ENCODE measurements at regions not wholly inside any gene's neighbourhood (a gene's known extent, or its start where the extent isn't known, plus 50 kb on each side); places are given as distances from the start of the nearest gene placed in this dataset.

DNA sequence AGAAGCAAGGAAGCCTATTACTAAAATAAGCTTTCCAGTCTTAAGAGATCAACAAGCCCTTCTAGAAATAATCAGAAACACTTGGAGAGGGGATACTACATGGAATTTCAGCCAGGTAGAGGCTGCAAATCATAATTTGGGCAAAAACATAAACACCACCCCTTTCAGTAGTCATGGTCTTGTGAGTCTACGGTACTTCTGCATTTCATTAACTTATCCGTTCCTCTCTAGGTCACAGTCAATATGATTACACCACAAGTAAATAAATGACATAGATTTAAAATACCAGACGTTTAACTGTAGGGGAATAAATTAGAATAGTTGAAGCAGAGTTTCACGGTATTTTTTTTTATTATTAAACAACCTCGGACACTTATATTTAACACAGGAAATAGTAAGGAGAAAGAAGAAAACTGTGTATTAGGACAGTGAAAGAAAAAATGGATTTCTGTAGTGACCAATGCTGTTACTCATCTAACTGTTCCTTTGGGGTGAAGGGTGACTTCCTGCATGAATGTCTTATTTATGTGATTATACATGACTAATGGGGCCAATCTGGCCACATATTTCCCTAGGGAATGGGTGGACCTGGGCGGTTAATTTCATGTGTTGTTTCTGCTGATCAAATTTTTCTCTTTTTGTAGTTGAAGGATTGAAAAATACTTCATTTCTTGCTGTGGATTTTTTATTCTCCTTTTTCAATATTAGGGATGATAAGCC lies 456.6 kb upstream of the UBE2E3 start:
- no peak for DNase-seq

DNA sequence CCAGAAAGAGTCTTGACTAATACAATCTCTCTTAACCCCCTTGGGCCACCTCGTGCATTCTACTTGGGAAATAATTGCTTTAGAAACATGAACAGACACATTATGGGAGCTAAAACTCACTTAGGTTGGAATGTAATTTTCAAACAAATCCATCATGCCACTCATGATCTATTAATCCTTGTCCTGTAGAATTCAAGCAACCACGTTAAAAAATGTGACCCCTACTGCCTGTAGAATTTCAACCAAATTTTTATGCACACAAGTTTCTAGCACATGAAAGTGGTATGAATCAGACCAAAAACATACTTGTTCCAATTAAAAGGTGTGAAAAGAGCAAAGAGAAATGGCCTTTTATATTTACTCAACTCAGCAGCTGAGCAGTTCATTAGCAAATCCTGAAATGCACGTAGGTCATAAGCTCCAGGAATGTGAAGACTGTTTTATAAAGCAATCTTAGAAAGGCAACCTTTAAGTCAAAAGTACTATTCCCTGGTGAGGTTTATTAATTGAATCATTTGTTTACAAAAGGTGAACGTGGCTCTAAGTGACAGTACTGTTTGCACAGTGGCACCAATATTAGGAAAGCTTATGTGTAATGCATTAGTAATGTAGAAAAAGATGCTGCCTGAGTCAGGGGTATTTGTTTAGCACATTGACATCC lies 459.4 kb upstream of the UBE2E3 start:
- DNase-seq: no peak

DNA sequence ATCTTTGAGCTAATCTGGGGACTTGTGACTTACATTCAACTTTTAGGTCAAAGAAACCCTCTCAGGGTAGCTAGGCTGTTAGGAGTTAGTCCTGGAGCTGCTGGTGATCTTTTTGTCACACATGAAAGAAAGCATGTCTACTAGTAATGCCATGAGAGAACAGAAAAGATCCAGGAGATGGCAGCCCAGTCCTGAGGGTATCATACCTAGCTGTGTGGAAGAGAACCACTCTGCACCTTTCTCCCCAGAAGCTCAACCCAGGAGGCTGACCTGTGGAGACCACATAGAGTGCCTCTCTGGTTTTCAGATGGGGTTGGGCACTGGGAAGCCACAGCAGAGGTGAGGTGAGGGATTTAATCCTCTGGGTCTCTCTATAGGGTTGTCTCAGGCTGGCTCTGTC lies 460.2 kb upstream of the UBE2E3 start:
- DNase-seq: no peak

DNA sequence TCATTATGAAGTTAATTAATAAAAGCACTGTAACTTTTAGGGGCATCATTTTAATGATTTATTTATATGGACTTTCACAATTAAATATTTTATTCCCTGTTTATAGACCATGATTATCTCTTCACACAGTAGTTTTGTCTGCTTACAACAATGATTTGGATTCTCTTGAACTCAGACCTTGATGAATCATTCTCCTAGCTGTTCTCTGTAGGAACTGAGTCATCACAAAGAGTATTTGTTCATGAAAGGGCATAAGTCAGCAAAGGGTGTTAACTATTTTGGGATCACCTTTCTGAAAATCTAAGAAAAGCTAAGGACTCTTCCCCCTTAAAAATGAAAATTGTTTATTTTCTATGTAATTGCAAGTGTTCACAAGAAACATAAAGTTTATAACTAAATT lies 461.1 kb upstream of the UBE2E3 start:
- DNase-seq: no peak

DNA sequence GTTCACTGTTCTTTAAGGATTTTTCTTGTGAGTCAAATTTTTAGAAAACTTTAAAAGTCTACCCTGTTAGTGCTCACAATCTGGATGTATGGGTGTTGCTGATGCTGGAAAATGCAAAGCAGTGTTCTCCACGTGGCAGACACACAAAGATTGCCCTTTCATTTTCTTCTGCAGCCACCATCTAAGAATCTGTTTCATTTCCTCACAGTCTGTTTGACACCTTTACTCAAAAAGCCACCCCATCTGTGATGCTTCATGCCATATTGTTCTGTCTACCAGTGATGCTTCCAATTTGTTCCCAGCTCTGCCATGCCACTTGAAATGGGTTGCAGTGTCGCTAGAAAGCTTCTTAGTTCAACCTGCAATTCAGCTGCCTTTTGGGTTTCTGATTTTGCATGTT lies 464.2 kb upstream of the UBE2E3 start:
- no peak for DNase-seq

DNA sequence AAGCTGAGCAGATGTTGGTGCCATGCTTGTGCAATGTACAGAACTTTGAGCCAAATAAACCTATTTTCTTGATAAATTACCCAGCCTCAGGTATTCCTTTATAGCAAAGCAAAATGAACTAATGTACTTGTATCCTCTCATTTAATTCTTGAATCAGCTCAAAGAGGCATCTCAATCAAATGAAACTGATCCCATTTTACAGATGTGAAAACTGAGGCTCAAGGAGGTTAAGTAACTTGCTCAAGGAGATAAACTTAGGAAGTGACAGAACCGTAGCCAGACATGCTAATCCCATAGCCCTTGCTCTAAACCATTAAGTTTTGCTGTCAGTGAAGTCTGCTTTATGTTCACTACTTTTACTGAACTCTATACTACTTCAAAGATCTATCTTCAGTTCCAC lies 467.0 kb upstream of the UBE2E3 start:
- DNase-seq: no peak

DNA sequence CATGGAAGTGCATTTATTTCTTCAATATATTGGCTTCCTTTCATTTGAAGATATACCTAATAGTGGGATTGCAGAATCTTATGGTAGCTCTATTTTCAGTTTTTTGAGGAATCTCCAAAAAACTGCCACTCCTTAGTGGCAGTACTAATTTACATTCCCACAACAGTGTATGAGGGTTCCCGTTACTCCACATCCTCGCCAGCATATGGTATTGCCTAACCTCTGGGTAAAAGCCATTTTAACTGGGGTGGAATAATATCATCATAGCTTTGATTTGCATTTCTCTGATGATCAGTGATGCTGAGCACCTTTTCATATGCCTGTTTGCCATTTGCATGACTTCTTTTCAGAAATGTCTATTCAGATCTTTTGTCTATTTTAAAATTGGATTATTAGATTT lies 471.9 kb upstream of the UBE2E3 start:
- no peak for DNase-seq

DNA sequence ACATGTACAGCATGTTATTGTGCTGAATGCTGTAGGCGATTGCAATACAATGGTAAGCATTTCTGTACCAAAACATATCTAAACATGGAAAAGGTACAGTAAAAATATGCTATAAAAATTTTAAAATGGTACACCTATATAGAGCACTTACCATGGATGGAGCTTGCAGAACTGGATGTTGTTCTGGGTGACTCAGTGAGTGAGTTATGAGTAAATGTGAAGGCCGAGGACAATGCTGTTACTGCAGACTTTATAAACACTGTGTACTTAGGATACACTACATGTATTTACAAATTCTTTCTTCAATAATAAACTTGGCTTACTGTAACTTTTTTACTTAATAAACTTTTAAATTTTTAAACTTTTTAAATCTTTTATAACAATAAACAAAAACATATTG lies 473.4 kb upstream of the UBE2E3 start:
- DNase-seq: no peak

DNA sequence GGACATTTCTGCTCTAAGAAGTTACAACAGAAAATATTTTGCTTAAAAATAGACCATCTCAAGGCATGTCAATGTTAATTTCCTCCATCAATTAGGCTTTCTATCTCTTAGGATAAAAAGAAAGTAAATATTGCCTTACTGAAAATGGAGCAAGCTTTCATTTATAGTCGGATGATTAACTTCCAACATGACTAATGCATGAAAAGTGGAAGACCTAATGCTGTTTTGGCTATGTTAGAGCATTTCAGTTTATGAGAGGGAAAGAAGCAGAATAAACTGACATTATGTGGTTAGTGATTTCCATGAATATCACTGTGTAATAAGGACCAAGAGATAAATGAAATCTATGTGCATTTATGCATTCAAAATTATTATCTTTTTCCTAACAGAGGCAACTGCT lies 475.2 kb upstream of the UBE2E3 start:
- DNase-seq: no peak

DNA sequence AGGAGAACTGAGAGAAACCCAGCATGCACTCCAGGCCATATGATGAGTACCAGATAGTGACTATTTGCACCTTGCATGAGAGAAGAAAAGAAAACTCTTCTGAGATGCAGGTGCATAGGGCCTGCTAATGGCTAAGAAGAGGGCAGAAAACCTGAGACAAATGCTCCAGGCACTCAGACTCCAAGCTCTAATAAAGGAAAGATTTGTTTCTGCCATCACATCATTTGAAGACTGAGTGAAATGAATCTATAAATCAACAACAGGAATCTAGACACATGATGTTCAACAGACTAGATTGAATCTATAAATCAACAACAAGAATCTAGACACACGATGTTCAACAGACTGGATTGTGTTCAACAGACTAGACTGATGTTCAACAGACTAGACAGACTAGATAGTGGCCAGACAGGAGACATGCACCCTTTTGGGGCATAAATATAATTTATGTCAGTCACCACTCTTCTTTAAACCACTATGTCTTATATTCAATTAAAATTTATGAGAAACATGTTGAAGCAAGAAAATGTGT lies 482.7 kb upstream of the UBE2E3 start:
- no peak for DNase-seq

DNA sequence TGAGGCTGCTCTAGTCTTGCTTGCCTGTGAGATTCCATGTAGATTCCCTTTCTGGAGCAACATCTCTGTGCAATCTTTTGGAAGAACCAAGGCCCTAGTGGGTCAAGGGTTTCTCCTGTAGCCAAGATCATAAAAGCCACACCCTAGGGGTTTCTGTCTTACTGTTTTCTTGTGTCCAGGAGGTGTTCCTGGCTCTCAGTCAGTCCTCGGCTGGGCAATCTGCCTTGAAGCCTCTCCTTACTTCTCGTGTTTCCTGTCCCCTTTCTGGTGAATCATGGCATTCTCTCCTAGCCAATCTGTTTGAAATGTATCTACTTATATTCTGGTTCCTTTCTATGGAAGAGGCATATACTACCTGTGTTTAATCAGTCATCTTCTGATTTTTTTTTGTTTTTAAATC lies 484.8 kb upstream of the UBE2E3 start:
- DNase-seq: no peak

DNA sequence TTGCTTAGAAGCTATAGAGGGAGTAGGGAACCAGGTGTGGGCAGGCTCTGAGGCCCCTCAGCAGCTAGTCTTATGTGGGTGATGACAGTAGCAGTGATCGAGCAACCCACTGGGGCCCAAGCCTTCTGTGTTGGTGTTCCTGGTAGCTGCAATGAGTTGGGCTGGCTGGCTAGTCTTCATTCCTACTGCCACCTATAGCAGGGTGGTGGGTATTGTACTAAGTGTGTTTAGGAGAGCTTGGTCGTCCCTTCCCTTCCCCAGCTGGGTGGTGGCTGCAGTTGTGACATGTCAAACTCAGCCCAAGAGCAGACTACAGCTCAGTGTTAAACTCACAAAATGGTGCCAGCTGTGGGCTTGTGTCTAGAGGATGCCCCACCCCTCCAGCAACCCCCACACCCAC lies 486.1 kb upstream of the UBE2E3 start:
- no peak for DNase-seq

DNA sequence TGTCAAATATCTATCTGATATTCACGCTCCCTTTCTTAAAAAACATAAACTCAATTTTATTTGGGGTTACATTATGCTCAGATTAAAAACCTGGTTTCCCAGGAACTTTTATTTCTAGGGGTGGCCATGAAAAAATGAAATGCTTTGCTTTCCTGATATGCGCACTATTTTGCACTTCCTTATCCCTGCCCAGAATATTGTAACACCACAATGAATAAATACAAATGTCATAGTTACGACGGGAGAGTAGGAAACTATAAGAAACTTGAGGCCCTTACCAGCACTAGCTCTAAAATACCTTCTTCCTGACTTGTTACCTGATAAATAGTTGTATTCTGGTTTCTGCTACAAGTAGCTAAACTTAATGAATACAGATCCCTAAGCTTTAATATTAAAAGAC lies 475.6 kb upstream of the CWC22 start:
- DNase-seq: no peak

DNA sequence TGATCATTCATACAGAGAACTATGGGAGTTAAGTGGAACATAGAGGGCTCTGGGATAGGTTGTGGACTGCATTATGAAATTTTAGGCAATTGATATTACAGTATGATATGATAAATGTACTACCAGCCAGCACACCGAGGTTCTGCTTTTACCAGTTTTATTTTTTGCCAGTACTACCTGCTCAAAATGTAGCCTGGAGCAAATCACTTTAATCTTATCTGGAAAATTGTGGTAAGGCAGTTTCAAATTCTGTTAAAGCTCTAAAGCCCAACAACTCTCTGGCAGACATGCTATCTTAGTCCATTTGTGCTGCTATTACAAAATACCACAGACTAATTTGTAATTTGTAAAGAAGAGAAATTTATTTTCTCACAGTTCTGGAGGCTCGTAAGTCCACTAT lies 474.9 kb upstream of the CWC22 start:
- DNase-seq: no peak

DNA sequence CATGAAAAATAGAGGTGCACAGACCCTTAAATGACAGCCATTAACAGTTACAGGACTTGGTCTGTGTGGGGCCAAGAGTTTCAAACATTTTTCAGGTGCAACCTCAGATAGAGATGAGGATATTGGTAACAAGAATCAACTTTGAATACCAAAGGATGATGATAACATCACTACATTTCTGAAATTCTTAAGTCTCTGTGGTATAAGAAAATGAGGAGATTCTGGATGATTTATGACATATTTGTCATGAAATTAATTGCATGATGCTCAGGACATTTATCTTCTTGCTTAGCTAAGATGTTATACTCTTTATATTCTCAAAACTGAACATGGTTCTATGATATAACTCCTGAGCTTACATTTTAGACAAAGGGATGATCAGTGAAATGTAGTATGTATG lies 471.8 kb upstream of the CWC22 start:
- DNase-seq: no peak

DNA sequence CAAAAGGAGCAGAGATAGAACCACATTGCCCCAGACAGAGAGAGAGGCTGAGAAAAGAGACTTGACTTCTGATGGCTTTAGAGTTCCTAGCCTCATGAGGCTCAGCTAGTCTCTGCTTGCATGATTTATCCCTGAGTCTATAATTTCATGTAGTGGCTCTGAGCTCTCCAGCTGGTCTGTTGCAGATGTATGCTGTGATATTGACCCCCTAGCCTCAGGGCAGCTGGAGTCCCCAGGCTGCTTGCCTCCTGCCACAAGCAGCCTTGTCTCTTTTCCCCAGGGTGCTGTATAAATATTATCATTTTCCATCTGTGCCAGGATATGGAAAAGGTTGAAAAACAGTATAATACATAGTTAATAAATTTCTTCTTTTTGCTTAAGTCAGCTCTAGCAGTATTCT lies 467.6 kb upstream of the CWC22 start:
- DNase-seq: no peak

DNA sequence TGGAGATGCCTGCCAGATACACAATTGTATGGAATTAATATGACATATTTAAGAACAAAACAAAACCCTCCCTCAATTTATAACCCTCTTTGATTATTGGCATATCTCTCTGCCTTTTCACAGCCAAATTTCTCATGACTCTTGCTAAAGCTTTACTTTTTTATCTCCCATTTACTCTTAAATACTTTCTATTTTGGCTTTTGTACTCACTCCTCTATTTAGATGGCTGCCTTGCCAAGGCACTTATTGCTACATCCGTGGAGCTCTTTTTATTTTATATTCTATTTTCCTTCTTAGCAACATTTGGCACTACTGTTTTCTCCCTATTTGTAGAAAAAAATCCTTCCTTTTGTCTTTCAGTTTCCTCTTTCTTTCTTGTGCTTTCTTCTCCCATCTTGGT lies 466.4 kb upstream of the CWC22 start:
- DNase-seq: no peak

DNA sequence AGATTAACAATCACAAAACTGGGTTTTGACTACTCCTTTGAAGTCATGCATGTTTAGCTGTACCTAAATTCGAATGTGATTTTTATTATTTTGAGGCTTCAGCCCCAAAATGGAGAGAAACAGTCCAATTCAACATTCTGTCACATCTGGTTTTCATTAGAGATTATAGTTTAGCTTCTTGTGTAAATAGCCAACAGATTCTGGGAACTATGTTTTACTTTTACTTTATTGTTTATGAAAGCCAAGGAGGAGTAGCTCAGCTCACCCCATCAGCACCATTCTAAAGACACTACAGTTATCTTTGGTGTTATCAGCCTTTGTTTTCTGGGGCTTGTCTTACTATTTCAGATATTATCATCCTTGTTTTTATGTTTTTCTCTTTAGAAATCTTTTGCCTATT lies 465.0 kb upstream of the CWC22 start:
- no peak for DNase-seq

DNA sequence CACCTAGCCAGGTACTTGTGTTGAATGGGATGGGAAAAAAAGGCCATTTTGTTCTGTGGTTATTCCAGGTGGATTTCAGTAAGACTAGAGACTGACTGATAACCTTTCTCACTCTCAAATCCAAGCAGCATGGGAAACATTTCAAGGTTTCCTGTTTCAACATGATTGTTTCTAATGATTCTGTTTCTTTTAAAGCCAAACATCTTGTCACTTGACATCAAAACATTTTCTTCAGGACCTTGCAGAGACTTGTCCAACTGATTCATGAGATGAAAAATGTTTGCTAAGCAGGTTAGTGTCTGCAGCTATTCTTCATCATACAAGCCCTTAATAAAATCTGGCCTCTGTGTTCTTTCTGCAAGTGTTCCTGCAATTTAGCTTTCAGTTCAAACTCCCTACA lies 456.5 kb upstream of the CWC22 start:
- DNase-seq: no peak

DNA sequence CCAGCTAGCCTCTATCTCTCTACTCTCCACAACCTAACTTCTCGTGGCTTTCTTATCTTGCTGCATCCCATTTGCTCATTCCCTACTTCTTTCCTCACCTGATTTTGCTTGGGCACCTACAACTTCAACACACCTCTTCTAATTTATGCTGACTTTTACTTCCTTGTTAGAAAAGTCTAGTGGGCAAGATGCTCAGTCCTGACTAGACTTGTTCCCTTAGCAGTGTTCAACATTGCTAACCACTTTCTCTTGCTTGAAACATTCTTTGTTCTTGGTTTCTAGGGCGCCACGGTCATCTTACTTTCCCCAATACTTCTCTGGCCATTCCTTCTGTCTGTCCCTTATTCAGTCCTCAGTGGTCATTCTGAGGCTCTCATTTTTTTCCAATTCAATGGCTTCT lies 454.7 kb upstream of the CWC22 start:
- DNase-seq: no peak

DNA sequence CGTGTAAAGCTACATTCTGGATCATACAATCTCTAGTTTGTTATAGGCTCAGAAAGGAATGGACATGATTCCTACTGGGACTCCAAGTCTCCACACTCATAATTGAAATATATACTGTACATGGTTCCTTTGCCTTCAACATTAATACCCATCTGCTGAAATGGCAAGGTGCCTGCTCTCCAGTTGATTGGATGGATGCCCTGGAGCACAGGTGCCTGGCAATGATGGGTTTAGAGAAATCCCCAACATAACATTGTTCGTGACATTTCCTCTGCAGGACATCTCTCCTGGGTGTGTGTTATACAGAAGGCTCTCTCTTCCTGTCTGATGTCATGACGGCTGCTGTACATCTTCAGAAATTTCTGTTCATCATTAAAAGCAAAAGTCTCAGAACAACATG lies 449.7 kb upstream of the CWC22 start:
- no peak for DNase-seq

DNA sequence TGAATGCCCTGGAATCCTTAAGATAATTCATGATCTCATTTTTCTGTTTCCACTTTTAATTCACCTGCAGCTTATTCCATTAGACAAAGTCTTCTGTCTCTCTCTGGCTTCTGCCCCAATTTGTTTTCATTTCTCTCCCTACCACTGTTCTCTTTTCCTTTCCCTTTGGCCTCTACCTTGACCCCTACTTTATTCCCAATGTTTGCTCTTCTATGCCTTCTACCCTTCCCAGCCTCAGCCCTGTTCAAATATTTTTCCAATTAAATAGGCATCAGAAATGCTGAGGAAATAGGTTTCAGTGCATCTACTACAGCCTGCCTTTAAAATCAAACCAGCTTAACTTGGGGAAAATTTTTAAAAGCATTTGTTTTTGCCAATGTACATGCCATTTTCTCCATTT lies 443.7 kb upstream of the CWC22 start:
- no peak for DNase-seq

DNA sequence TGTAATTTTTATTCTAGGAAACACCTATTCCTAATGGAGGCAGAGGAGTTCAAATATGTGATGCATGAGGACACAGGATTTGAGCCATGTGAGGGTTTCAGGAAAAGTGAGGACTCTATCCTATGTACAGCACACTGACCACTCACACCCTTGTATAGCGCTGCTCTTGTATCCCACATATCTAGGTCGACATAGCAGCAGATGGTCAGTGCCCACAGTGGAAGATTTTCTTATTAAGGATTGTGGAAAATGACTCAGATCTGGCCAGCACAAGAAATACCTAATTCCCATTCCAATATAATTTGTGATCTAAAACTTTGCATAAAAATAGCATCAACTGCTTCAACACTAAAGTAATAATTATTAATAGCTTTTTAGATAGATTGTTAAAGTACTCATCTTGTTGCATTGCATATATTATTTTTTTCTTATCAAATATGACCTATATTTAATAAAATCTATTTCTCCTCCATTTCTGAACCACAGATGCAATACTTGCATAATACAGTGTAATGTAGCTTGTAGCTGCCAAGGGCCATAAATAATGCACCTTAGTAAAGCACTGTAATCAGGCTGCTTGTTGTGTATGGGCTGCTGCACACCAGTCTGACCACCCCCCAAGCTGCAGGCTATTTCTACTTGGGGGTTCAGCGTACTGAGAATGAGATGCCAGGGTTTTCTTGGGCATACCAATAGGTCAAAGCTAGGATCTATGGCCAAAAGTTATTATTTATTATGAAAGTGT lies 442.2 kb upstream of the CWC22 start:
- DNase-seq: no peak

DNA sequence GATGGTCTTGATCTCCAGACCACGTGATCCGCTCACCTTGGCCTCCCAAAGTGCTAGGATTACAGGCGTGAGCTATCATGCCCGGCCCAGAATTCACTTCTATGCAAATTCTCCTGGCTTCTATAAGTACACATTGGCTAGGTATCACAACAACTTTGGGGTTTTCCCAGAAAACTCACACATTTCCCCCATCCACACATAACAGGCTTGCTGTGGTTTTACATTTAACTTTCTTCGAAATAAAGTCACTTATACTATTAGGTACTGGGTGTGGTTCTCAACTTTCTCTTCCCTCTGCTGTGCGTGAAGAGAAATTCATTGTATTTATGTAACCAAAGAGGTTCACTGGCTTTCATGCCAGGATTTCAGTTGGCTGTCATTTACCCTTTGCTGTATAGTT lies 439.4 kb upstream of the CWC22 start:
- DNase-seq: no peak

All from activated gamma-delta T cell treated with Interleukin-2 at 50 U/mL for 16 hours (primary cell).